ENCODE measurements at regions not wholly inside any gene's neighbourhood (a gene's known extent, or its start where the extent isn't known, plus 50 kb on each side); places are given as distances from the start of the nearest gene placed in this dataset.

DNA sequence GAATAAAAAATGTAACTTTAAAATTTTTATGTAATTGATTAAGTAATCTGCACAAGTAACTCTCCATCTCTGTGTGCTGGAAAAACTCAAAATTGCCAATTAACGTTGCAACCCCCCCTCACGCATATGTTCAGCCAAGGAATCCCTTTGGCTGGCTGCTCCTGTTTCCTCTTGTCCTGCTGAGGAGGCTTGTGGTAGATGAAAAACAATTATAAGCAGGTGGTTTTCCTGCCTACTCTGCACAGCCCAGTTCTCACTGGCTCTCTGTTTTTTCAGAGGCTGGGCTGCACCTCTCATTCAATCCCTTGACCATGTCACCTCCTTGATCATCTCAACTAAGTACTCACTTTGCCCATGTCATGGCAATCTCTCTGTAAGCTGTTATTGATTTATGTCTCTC is 1068.4 kb downstream of the ARAP2 start:
- peaks cover 1% of the 10 kb centered on the region for H3K27me3 Mint-ChIP-seq (ENCODE audit: unreplicated experiment)
- no peak for DNase-seq (ENCODE audit: low spot score)
- no peak overlapping the region for H3K27ac Mint-ChIP-seq (ENCODE audit: unreplicated experiment)

DNA sequence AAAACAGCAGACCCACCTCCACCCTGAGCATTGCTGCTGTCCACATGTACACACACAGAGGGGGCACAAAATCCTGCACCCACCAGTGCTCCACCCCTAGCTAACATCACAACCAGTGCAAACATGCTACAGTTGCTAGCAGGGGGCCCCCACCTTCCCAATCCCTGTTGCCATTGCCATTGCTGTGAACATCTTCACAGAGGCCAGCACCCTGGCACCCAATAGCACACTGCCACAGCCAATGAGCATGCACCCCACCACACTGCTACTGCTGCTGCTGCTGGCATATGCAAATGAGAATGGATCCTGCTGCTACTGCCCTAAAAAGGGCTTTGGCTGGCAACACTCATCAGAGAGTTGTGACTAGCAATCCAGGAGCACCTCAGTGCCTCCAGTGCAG is 1061.9 kb downstream of the ARAP2 start:
- DNase-seq (ENCODE audit: low spot score) = no peak
- TF ChIP-seq, protein P1, sequence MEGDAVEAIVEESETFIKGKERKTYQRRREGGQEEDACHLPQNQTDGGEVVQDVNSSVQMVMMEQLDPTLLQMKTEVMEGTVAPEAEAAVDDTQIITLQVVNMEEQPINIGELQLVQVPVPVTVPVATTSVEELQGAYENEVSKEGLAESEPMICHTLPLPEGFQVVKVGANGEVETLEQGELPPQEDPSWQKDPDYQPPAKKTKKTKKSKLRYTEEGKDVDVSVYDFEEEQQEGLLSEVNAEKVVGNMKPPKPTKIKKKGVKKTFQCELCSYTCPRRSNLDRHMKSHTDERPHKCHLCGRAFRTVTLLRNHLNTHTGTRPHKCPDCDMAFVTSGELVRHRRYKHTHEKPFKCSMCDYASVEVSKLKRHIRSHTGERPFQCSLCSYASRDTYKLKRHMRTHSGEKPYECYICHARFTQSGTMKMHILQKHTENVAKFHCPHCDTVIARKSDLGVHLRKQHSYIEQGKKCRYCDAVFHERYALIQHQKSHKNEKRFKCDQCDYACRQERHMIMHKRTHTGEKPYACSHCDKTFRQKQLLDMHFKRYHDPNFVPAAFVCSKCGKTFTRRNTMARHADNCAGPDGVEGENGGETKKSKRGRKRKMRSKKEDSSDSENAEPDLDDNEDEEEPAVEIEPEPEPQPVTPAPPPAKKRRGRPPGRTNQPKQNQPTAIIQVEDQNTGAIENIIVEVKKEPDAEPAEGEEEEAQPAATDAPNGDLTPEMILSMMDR (IDR thresholded peaks at IDR 0.05; ENCODE audit: unreplicated experiment) = no peak
- no peaks in the 10 kb centered on the region for H3K9me3 Mint-ChIP-seq (ENCODE audit: unreplicated experiment)
- no peaks in the 10 kb centered on the region for H3K36me3 Mint-ChIP-seq (ENCODE audit: low read depth, unreplicated experiment)
- H3K27me3 Mint-ChIP-seq (ENCODE audit: unreplicated experiment) = peaks cover 2% of the 10 kb centered on the region
- H3K4me3 Mint-ChIP-seq (ENCODE audit: unreplicated experiment) = no peak overlapping the region
- no peak overlapping the region for H3K27ac Mint-ChIP-seq (ENCODE audit: unreplicated experiment)
- no peaks in the 10 kb centered on the region for H3K4me1 Mint-ChIP-seq (ENCODE audit: unreplicated experiment)

More for the DNA sequence above, 1068.4 kb downstream of the ARAP2 start:
- H3K4me3 Mint-ChIP-seq (ENCODE audit: unreplicated experiment) = no peak overlapping the region
- H3K4me1 Mint-ChIP-seq (ENCODE audit: unreplicated experiment) = no peaks in the 10 kb centered on the region
- no peaks in the 10 kb centered on the region for H3K9me3 Mint-ChIP-seq (ENCODE audit: unreplicated experiment)
- H3K36me3 Mint-ChIP-seq (ENCODE audit: low read depth, unreplicated experiment) = no peaks in the 10 kb centered on the region
- TF ChIP-seq, protein P1 (IDR thresholded peaks at IDR 0.05; ENCODE audit: unreplicated experiment) = no peak

DNA sequence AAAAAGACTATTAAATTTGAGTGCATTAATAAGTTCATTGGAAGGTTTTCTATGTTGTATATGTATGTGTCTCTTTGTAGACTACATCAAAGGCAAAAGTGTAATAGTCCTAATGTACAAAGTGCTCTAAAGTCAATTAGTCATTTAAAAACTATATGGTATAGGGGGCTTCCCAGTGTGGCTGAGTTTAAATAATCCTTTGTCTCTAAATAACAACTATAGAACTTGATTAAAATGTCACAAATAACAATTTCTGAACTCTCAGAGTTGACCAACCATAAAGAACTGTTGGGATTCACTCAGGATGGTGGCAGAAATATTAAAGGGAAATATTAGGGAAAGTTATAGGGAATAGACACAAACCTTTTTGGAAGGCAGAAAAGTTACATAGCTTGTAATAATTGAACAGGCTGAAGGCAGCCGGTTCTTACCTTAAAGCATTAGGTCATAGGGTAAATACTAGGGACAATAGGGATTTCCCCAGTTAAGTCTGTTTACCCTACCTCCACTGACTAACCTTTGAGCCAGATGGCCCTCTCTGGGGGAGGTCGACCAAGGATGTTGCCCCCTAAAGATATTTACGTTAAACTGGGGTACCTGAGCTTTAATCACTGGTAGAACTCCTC is 1054.2 kb downstream of the ARAP2 start:
- Mint-ChIP-seq H3K9me3 (ENCODE audit: unreplicated experiment) (no peaks in the 10 kb centered on the region), H3K4me1 (ENCODE audit: unreplicated experiment) (no peaks in the 10 kb centered on the region), H3K27ac (ENCODE audit: unreplicated experiment) (no peak overlapping the region), H3K4me3 (ENCODE audit: unreplicated experiment) (no peak overlapping the region), H3K36me3 (ENCODE audit: low read depth, unreplicated experiment) (no peaks in the 10 kb centered on the region), H3K27me3 (ENCODE audit: unreplicated experiment) (no peaks in the 10 kb centered on the region)
- TF ChIP-seq, protein P1 (IDR thresholded peaks at IDR 0.05; ENCODE audit: unreplicated experiment) = no peak
- no peak for DNase-seq (ENCODE audit: low spot score)

DNA sequence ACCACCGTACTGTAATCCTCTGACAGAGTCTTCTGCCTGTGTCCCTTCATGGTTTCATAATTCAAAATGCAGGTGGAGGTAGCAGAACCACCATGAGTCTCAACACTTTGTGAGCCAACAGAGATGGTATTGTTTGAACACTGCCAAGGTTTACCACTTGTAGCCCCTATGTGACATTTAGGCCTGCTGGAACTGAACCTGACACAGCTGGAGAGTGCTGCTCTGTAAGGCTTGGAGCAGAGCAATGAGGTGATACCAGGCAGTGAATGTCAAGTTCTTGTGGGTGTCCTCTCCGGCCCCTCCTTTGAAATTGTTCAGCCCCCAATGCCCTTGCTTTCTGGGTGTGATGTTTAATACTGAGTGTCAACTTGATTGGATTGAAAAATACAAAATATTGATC is 1042.9 kb downstream of the ARAP2 start:
- Mint-ChIP-seq H3K36me3 (ENCODE audit: low read depth, unreplicated experiment) (no peaks in the 10 kb centered on the region), H3K27ac (ENCODE audit: unreplicated experiment) (no peak overlapping the region)
- TF ChIP-seq, protein P1 (IDR thresholded peaks at IDR 0.05; ENCODE audit: unreplicated experiment) = no peak

DNA sequence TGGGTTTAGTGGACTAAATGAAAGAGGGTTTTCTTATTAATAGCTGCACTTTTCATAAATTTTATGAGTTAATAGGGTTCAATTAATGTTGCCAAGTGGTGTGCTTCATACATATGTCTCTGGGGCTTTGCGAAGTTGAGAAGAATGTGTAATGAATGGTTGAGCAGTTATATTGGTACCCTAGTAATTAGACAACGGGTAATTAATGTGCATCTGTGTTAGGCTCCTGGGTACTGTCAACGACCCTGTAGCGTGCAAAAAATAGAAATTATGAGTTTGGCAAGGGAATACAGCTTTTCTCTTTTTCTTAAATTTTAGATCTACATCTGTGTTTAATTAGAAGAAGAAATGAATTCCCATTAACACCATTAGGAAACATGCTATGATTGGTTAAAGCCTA is 1027.7 kb downstream of the ARAP2 start:
- Mint-ChIP-seq H3K27me3 (ENCODE audit: unreplicated experiment) (no peaks in the 10 kb centered on the region), H3K9me3 (ENCODE audit: unreplicated experiment) (no peaks in the 10 kb centered on the region), H3K36me3 (ENCODE audit: low read depth, unreplicated experiment) (no peaks in the 10 kb centered on the region), H3K4me3 (ENCODE audit: unreplicated experiment) (no peak overlapping the region), H3K4me1 (ENCODE audit: unreplicated experiment) (no peaks in the 10 kb centered on the region), H3K27ac (ENCODE audit: unreplicated experiment) (no peak overlapping the region)
- no peak for DNase-seq (ENCODE audit: low spot score)
- TF ChIP-seq, protein P1 (IDR thresholded peaks at IDR 0.05; ENCODE audit: unreplicated experiment) = no peak

More for the DNA sequence above, 1042.9 kb downstream of the ARAP2 start:
- H3K27me3 Mint-ChIP-seq (ENCODE audit: unreplicated experiment) = peaks cover 2% of the 10 kb centered on the region
- no peak for DNase-seq (ENCODE audit: low spot score)
- no peaks in the 10 kb centered on the region for H3K9me3 Mint-ChIP-seq (ENCODE audit: unreplicated experiment)
- no peak overlapping the region for H3K4me3 Mint-ChIP-seq (ENCODE audit: unreplicated experiment)
- H3K4me1 Mint-ChIP-seq (ENCODE audit: unreplicated experiment) = no peaks in the 10 kb centered on the region

Data from endothelial cell (in vitro differentiated cells).